Mesenchymal stem cell (in vitro differentiated cells and primary cell): ENCODE measurements at regions not wholly inside any gene's neighbourhood (a gene's known extent, or its start where the extent isn't known, plus 50 kb on each side); places are given as distances from the start of the nearest gene placed in this dataset.
"Not testable (repeated sequence)": the region's sequence is repeated elsewhere in the genome, so short reads cannot be mapped to it uniquely, and the experiment has no call there.

Experiments
- DNase-seq: peaks from one replicate; pipeline ENCODE4 v3.0.0-alpha.2; 2013
- H2AFZ ChIP-seq: one replicate; pipeline ENCODE4 v1.6.1; 2013; ENCODE audit warnings: low read depth, mild to moderate bottlenecking, control low read depth, inconsistent platforms, low read length, moderate library complexity
- H2AK5ac ChIP-seq: 2 replicates; pipeline ENCODE4 v1.6.1; 2013; ENCODE audit warnings: low read length, moderate library complexity, mild to moderate bottlenecking, inconsistent platforms; ENCODE audit not compliant: severe bottlenecking
- H2BK120ac ChIP-seq: one replicate; pipeline ENCODE4 v1.6.1; 2013; ENCODE audit warnings: low read depth, mild to moderate bottlenecking, inconsistent platforms, low read length, moderate library complexity
- H2BK12ac ChIP-seq, 2 experiments: one replicate each; pipeline ENCODE4 v1.6.1; 2013; ENCODE audit warnings: inconsistent platforms in 2 of 2, low read length in 2 of 2, mild to moderate bottlenecking in 2 of 2, moderate library complexity in 2 of 2, control low read depth in 1 of 2
- H2BK15ac ChIP-seq: one replicate; pipeline ENCODE4 v1.6.1; 2013; ENCODE audit warnings: mild to moderate bottlenecking, low read depth, inconsistent platforms; ENCODE audit not compliant: poor library complexity, severe bottlenecking
- H2BK5ac ChIP-seq: 2 replicates; pipeline ENCODE4 v1.6.1; 2013; ENCODE audit warnings: low read depth, mild to moderate bottlenecking, low read length, control low read depth, inconsistent platforms; ENCODE audit not compliant: poor library complexity, severe bottlenecking
- H3K14ac ChIP-seq, 2 experiments: one replicate each; pipeline ENCODE4 v1.6.1; 2013; ENCODE audit warnings: inconsistent platforms in 2 of 2, low read length in 2 of 2, control low read depth in 1 of 2, mild to moderate bottlenecking in 1 of 2, moderate library complexity in 1 of 2
- H3K18ac ChIP-seq, 2 experiments: one replicate each; pipeline ENCODE4 v1.6.1; 2013; ENCODE audit warnings: inconsistent platforms in 2 of 2, low read length in 2 of 2, control low read depth in 1 of 2, low read depth in 1 of 2, mild to moderate bottlenecking in 1 of 2
- H3K23ac ChIP-seq, 2 experiments: one replicate each; pipeline ENCODE4 v1.6.1; 2013; ENCODE audit warnings: inconsistent platforms in 2 of 2, low read length in 2 of 2, mild to moderate bottlenecking in 2 of 2, moderate library complexity in 2 of 2, control low read depth in 1 of 2
- H3K27ac ChIP-seq: 2 replicates; pipeline ENCODE4 v1.5.1; 2013; ENCODE audit warnings: mild to moderate bottlenecking, moderate library complexity, low read length, control low read depth, inconsistent platforms; ENCODE audit not compliant: poor library complexity, severe bottlenecking
- H3K27me3 ChIP-seq, 2 experiments: 2 replicates each; pipeline versions ENCODE4 v1.6.1 to v1.7.0; 2013; ENCODE audit warnings: low read length in 2 of 2, mild to moderate bottlenecking in 2 of 2, moderate library complexity in 2 of 2, control low read depth in 1 of 2, inconsistent platforms in 1 of 2; ENCODE audit not compliant: control insufficient read depth in 1 of 2, insufficient read depth in 1 of 2
- H3K36me3 ChIP-seq, 2 experiments: 2 replicates each; pipeline versions ENCODE4 v1.6.1 to v1.7.0; 2013; ENCODE audit warnings: low read length in 2 of 2, control low read depth in 1 of 2, inconsistent platforms in 1 of 2, low read depth in 1 of 2, mild to moderate bottlenecking in 1 of 2; ENCODE audit not compliant: insufficient read depth in 2 of 2, control insufficient read depth in 1 of 2
- H3K4ac ChIP-seq, 2 experiments: one replicate each; pipeline ENCODE4 v1.6.1; 2013; ENCODE audit warnings: inconsistent platforms in 2 of 2, low read length in 2 of 2, mild to moderate bottlenecking in 2 of 2, moderate library complexity in 2 of 2, control low read depth in 1 of 2, low read depth in 1 of 2
- H3K4me1 ChIP-seq: 2 replicates; pipeline ENCODE4 v1.6.1; 2013; ENCODE audit warnings: low read depth, low read length, control low read depth; ENCODE audit not compliant: control insufficient read depth, insufficient read depth
- H3K4me2 ChIP-seq: 2 replicates; pipeline ENCODE4 v1.6.1; 2013; ENCODE audit warnings: low read length, mild to moderate bottlenecking, inconsistent platforms; ENCODE audit not compliant: poor library complexity, severe bottlenecking
- H3K4me3 ChIP-seq, 2 experiments: 2 replicates each; pipeline versions ENCODE4 v1.5.1 to v1.7.0; 2013; ENCODE audit warnings: low read length in 2 of 2, mild to moderate bottlenecking in 2 of 2, control low read depth in 1 of 2, low read depth in 1 of 2; ENCODE audit not compliant: insufficient read depth in 1 of 2
- H3K79me1 ChIP-seq: replicated peaks from 2 replicates; pipeline ENCODE4 v1.6.1; 2013; ENCODE audit warnings: mild to moderate bottlenecking, control low read depth, low read length, inconsistent platforms; ENCODE audit not compliant: poor library complexity, severe bottlenecking
- H3K9ac ChIP-seq: 2 replicates; pipeline ENCODE4 v1.7.0; 2013; ENCODE audit warnings: mild to moderate bottlenecking, low read length, moderate library complexity
- H3K9me3 ChIP-seq: 2 replicates; pipeline ENCODE4 v1.7.0; 2013; ENCODE audit warnings: mild to moderate bottlenecking, low read length; ENCODE audit not compliant: control insufficient read depth
- H4K8ac ChIP-seq: one replicate; pipeline ENCODE4 v1.6.1; 2013; ENCODE audit warnings: inconsistent platforms, mild to moderate bottlenecking, low read length, moderate library complexity
- H4K91ac ChIP-seq: one replicate; pipeline ENCODE4 v1.6.1; 2013; ENCODE audit warnings: mild to moderate bottlenecking, low read length, inconsistent platforms
- WGBS: methylation state at CpG from one replicate; pipeline ENCODE4 v1.1.7; 2013; ENCODE audit warnings: mixed read lengths; 5-methylcytosine and 5-hydroxymethylcytosine counted together

DNA sequence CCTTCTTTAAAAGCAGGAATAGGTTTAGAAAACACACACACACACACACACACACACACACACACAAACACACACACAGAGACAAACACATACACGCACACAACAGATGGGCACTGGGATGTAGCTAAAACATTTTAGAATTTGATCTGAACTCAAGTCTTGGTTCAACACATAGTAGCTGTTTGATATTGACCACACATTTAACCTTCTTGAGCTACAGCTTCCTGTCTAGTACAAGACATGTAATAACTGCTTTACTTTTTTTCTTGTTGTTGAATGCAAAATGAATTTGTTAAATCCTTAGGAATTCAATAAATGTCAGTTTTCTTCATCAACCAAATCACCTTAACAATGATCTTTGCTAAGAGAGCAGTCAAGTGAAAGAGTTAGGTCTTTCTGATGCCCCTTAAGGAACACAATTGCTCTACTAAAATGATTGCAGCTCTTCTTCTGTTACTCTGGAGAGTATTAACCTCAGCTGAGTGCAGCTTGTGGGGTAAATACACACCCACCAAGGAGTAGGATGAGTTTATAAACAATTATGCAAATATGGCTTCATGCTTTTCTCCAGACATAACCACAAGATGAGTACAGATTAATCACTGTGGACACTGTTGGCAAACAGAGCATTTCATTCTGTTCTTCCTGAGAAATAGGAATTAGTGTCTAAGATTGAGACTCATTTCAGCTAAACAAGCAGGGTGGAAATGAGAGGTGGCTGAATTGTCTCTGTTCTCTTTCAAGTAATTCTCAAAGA is 302.9 kb upstream of the PAPPA start:
- no peak overlapping the region for H2AFZ ChIP-seq
- no peaks in the 10 kb centered on the region for H3K4me1 ChIP-seq
- no peak overlapping the region for H4K8ac ChIP-seq
- H2BK120ac ChIP-seq, result no peak overlapping the region
- no peak overlapping the region for H3K4me3 ChIP-seq
- H2BK5ac ChIP-seq, result no peak overlapping the region
- H3K9ac ChIP-seq, result peak overlapping the region; percentile 36
- H3K23ac ChIP-seq, result no peak overlapping the region
- H2AK5ac ChIP-seq, result no peak overlapping the region
- no peak overlapping the region for H3K14ac ChIP-seq
- H3K4me2 ChIP-seq, result no peak overlapping the region
- H3K79me1 ChIP-seq, result no peaks in the 10 kb centered on the region
- peak overlapping the region; percentile 69 for H4K91ac ChIP-seq
- no peaks in the 10 kb centered on the region for H3K9me3 ChIP-seq
- peak overlapping the region in 1 of 2 experiments; percentile 63 for H2BK12ac ChIP-seq
- no peak overlapping the region for H2BK15ac ChIP-seq
- DNase-seq, result peak; percentile 93
- WGBS, result 8% methylated on average over 1 of the region's 1 CpG
- H3K36me3 ChIP-seq, result no peaks in the 10 kb centered on the region
- no peaks in the 10 kb centered on the region for H3K27me3 ChIP-seq
- H3K18ac ChIP-seq, result no peak overlapping the region
- H3K4ac ChIP-seq, result no peak overlapping the region
- H3K27ac ChIP-seq, result no peak overlapping the region

DNA sequence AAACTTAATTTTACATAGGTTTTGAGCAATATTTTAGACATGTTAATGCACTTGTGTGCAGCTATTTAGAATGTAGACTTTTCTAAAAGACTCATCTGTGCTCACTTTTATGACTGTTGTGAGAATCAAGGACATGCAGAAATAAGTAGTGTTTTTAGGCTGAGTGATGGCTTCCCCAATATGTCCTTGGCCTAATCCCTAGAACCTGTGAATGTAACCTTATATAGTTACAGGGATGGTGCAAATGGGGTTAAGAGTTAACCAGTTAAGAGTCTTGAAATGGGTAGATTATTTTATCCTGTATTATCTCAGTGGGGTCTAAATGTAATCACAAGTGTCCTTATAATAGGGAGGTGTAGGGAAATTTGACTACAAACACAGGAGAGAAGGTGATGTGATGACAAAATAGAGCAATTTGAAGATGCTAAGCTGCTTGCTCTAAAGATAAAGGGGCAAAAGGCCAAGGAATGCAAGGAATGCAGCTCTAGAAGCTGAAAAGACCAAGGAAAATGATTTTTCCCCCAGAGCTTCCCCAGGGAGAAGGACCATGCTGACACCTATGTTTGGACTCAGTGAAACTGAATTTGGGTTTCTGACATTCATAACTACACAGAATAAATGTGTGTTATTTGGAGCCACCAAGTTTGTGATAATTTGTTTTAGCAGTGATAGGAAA is 298.0 kb upstream of the PAPPA start:
- no peak overlapping the region for H3K4me2 ChIP-seq
- H3K79me1 ChIP-seq, result no peaks in the 10 kb centered on the region
- no peak overlapping the region for H4K8ac ChIP-seq
- H2AFZ ChIP-seq, result no peak overlapping the region
- H3K4me3 ChIP-seq, result no peak overlapping the region
- no peak overlapping the region for H3K14ac ChIP-seq
- H3K36me3 ChIP-seq, result no peaks in the 10 kb centered on the region
- no peak overlapping the region for H3K9ac ChIP-seq
- peak overlapping the region in 1 of 2 experiments; percentile 52 for H3K18ac ChIP-seq
- H2BK12ac ChIP-seq, result no peak overlapping the region
- H2BK120ac ChIP-seq, result no peak overlapping the region
- no peak overlapping the region for H3K4ac ChIP-seq
- no peaks in the 10 kb centered on the region for H3K27me3 ChIP-seq
- DNase-seq, result no peak
- H3K27ac ChIP-seq, result no peak overlapping the region
- no peaks in the 10 kb centered on the region for H3K4me1 ChIP-seq
- H2BK5ac ChIP-seq, result no peak overlapping the region
- H2AK5ac ChIP-seq, result no peak overlapping the region
- H4K91ac ChIP-seq, result no peak overlapping the region
- no peaks in the 10 kb centered on the region for H3K9me3 ChIP-seq
- H2BK15ac ChIP-seq, result no peak overlapping the region
- no peak overlapping the region for H3K23ac ChIP-seq

DNA sequence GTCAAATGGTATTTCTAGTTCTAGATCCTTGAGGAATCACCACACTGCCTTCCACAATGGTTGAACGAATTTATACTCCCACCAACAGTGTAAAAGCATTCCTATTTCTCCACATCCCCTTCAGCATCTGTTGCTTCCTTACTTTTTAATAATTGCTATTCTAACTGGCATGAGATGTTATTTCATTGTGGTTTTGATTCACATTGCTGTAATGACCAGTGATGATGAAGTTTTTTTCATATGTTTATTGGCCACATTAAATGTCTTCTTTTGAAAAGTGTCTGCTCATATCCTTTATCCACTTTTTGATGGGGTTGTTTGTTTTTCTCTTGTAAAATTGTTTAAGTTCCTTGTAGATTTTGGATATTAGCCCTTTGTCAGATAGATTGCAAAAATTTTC is 295.2 kb upstream of the PAPPA start:
- not testable (repeated sequence) for H3K4me2 ChIP-seq, H2AK5ac ChIP-seq, H2BK5ac ChIP-seq, H3K23ac ChIP-seq, H3K27me3 ChIP-seq, H2BK120ac ChIP-seq, H4K91ac ChIP-seq, H3K9ac ChIP-seq, DNase-seq, H3K14ac ChIP-seq, H3K4me3 ChIP-seq, H4K8ac ChIP-seq, H3K79me1 ChIP-seq, H2AFZ ChIP-seq, H3K27ac ChIP-seq, H2BK12ac ChIP-seq, H3K4ac ChIP-seq, H3K9me3 ChIP-seq, H2BK15ac ChIP-seq, H3K36me3 ChIP-seq, H3K4me1 ChIP-seq, H3K18ac ChIP-seq
- WGBS, result no CpG with 5 or more reads among the region's 1 CpG

DNA sequence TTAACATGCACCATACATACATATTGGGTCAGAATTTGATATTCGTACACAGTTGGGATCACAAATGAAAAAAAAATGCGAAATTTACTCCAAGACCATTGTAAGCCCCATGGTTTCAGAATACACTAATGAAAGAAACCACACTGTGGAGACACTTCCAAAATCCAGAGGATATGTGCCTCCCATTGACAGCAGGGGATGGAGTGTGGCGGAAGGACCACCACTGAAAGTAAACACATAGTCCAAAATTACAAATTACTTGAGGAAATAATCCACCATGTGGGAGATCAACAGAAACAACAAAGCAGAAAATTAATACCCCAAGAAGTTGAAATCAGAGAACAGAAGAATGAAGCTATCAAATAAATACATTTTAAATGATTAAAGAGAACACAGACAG is 291.6 kb upstream of the PAPPA start:
- H3K79me1 ChIP-seq, result no peaks in the 10 kb centered on the region
- no peak overlapping the region for H2BK120ac ChIP-seq
- no peak overlapping the region for H3K9ac ChIP-seq
- H3K18ac ChIP-seq, result no peak overlapping the region
- no peak overlapping the region for H3K4me2 ChIP-seq
- no peak overlapping the region for H2BK12ac ChIP-seq
- H3K4ac ChIP-seq, result no peak overlapping the region
- H3K36me3 ChIP-seq, result no peaks in the 10 kb centered on the region
- no peak overlapping the region for H3K23ac ChIP-seq
- peak overlapping the region; percentile 93 for H2BK15ac ChIP-seq
- H2BK5ac ChIP-seq, result no peak overlapping the region
- H3K4me3 ChIP-seq, result no peak overlapping the region
- no peak overlapping the region for H3K14ac ChIP-seq
- no peaks in the 10 kb centered on the region for H3K9me3 ChIP-seq
- H4K8ac ChIP-seq, result no peak overlapping the region
- WGBS, result 95% methylated on average over 2 of the region's 3 CpGs
- H2AK5ac ChIP-seq, result no peak overlapping the region
- H4K91ac ChIP-seq, result no peak overlapping the region
- no peaks in the 10 kb centered on the region for H3K27me3 ChIP-seq
- H2AFZ ChIP-seq, result no peak overlapping the region
- DNase-seq, result no peak
- no peak overlapping the region for H3K27ac ChIP-seq
- H3K4me1 ChIP-seq, result no peaks in the 10 kb centered on the region
